ENCODE measurements at regions not wholly inside any gene's neighbourhood (a gene's known extent, or its start where the extent isn't known, plus 50 kb on each side); places are given as distances from the start of the nearest gene placed in this dataset.
A peak's percentile ranks its signal among the peaks of the same experiment; 100 is the strongest.
"Not testable (repeated sequence)": the region's sequence is repeated elsewhere in the genome, so short reads cannot be mapped to it uniquely, and the experiment has no call there.

- Histone ChIP-seq H3K27me3 (peaks cover 0 to 3% (median 0%) of the 10 kb centered on the region in 3 donors), H3K36me3 (no peaks in the 10 kb centered on the region), H3K27ac (no peak overlapping the region), H3K4me3 (no peak overlapping the region), H3K9me3 (no peaks in the 10 kb centered on the region), H3K4me1 (no peaks in the 10 kb centered on the region)
- intact Hi-C loops (cut with DNase I; ENCODE audit: low total_unique reads), result no loop called here
- no peak for TF ChIP-seq EP300 (IDR thresholded peaks at IDR 0.05)
- TF ChIP-seq POLR2AphosphoS5 (IDR thresholded peaks at IDR 0.05), result no peak
- no peak for TF ChIP-seq POLR2A (IDR thresholded peaks at IDR 0.05)
- no peak for TF ChIP-seq CTCF (IDR thresholded peaks at IDR 0.05)
- 56 to 68% (median 58%) methylated on average over 8 of the region's 8 CpGs for WGBS, 5 donors
- peak in 1 of 2 donors; percentile 60 for DNase-seq
These were observed 73.4 kb upstream of the MELK start for GRCh38 chr9:36499174-36499890.

- H3K36me3 ChIP-seq; H3K4me1 ChIP-seq; H3K4me3 ChIP-seq; H3K27ac ChIP-seq; H3K9me3 ChIP-seq; intact Hi-C loops (cut with DNase I; ENCODE audit: low total_unique reads); DNase-seq; H3K27me3 ChIP-seq: not testable (repeated sequence)
- WGBS, 5 donors, result 72 to 87% (median 82%) methylated on average over 6 of the region's 6 CpGs
These were observed 79.1 kb upstream of the MELK start for GRCh38 chr9:36493564-36493963.

GRCh38 chr9:36492865-36493264, 79.8 kb upstream of the MELK start:
- TF ChIP-seq POLR2A (IDR thresholded peaks at IDR 0.05) (no peak), EP300 (IDR thresholded peaks at IDR 0.05) (no peak), CTCF (IDR thresholded peaks at IDR 0.05) (no peak), POLR2AphosphoS5 (IDR thresholded peaks at IDR 0.05) (no peak)
- WGBS, 5 donors, result 73 to 84% (median 82%) methylated on average over 2 of the region's 2 CpGs

DNA sequence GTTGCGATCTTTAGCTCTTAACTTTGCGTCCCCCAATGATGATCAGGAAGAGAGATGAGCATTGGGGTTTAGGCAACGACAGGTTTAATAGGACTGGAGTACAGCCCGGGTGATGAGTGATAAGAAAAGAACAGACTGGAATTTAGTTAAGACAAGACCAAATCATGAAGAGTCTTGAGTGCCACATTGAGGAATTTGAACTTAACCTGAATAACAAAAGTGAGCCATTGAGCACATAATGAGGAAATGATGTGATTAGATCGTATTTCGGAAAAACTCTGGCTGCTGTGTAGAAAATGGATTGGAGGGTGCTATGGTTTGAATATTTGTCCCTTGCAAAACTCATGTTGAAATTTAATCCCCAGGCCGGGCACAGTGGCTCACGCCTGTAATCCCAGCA, 83.2 kb upstream of the MELK start:
- intact Hi-C loops (cut with DNase I; ENCODE audit: low total_unique reads), result no loop called here
- Histone ChIP-seq H3K9me3 (no peaks in the 10 kb centered on the region), H3K4me3 (no peak overlapping the region), H3K27ac (peak overlapping the region in 2 of 5 donors; percentile 93 to 96), H3K36me3 (no peaks in the 10 kb centered on the region), H3K4me1 (peaks cover 23 to 36% (median 31%) of the 10 kb centered on the region in 4 donors), H3K27me3 (no peaks in the 10 kb centered on the region)
- no peak for DNase-seq
- 94 to 97% (median 94%) methylated on average over 8 of the region's 8 CpGs for WGBS, 5 donors
- TF ChIP-seq POLR2AphosphoS5 (IDR thresholded peaks at IDR 0.05) (no peak), POLR2A (IDR thresholded peaks at IDR 0.05) (no peak), EP300 (IDR thresholded peaks at IDR 0.05) (no peak), CTCF (IDR thresholded peaks at IDR 0.05) (no peak)

More at GRCh38 chr9:36492865-36493264, 79.8 kb upstream of the MELK start:
- DNase-seq, result peak in 1 of 2 donors; percentile 29
- intact Hi-C loops (cut with DNase I; ENCODE audit: low total_unique reads), result no loop called here
- no peaks in the 10 kb centered on the region for H3K27me3 ChIP-seq
- no peaks in the 10 kb centered on the region for H3K9me3 ChIP-seq
- H3K4me3 ChIP-seq, result no peak overlapping the region
- no peak overlapping the region for H3K27ac ChIP-seq
- no peaks in the 10 kb centered on the region for H3K36me3 ChIP-seq
- peaks cover 12 to 14% (median 13%) of the 10 kb centered on the region in 4 donors for H3K4me1 ChIP-seq

DNA sequence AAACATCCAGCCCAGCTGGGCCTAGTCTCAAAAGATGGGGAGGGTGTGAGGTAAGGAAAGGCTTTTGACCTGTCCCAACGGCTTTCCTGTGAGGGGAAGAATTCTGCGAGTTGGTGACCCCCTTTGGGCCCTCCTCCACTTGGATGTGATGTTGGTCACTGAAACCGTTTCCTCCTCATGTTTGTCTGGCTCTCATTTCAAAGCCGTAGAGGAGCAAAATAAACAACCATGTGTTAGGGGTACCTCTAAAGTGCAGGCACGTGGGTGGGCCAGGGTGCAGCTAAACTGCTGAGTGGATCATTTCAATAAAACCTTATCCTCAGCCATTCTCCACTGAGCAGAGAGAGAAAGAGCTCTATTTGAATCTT, 84.3 kb upstream of the MELK start:
- no peak for TF ChIP-seq EP300 (IDR thresholded peaks at IDR 0.05)
- TF ChIP-seq POLR2A (IDR thresholded peaks at IDR 0.05), result no peak
- TF ChIP-seq CTCF (IDR thresholded peaks at IDR 0.05), result no peak
- no peak for TF ChIP-seq POLR2AphosphoS5 (IDR thresholded peaks at IDR 0.05)
- 12 to 24% (median 22%) methylated on average over 5 of the region's 5 CpGs for WGBS, 5 donors
- peaks cover 23 to 43% (median 35%) of the 10 kb centered on the region in 4 donors for H3K4me1 ChIP-seq
- intact Hi-C loops (cut with DNase I; ENCODE audit: low total_unique reads), result no loop called here
- no peak for DNase-seq
- no peaks in the 10 kb centered on the region for H3K9me3 ChIP-seq
- no peaks in the 10 kb centered on the region for H3K27me3 ChIP-seq
- H3K27ac ChIP-seq, result peak overlapping the region; percentile 89 to 96 (median 93)
- H3K36me3 ChIP-seq, result no peaks in the 10 kb centered on the region
- peak overlapping the region; percentile 47 to 99 (median 91) for H3K4me3 ChIP-seq

All from stomach (tissue), 8 donors.